Activated naive CD8-positive, alpha-beta T cell treated with anti-CD3 and anti-CD28 coated beads, Interleukin-2, amount 50 U/mL, for 24 hours (primary cell): ENCODE measurements at regions not wholly inside any gene's neighbourhood (a gene's known extent, or its start where the extent isn't known, plus 50 kb on each side); places are given as distances from the start of the nearest gene placed in this dataset.

Source experiments
- ATAC-seq: fragments of 150-1000 bp; cut with Tn5 transposase; one replicate; pipeline ENCODE4 v1.10.0; 2021
- DNase-seq: peaks from one replicate; pipeline ENCODE4 v3.0.0; 2021
- H3K27ac Mint-ChIP-seq: one replicate; pipeline ENCODE4 v1.8.0; 2021; ENCODE audit warnings: mild to moderate bottlenecking, mixed read lengths
- H3K27me3 Mint-ChIP-seq: one replicate; pipeline ENCODE4 v1.8.0; 2021; ENCODE audit warnings: mixed read lengths
- H3K36me3 Mint-ChIP-seq: one replicate; pipeline ENCODE4 v1.8.0; 2021; ENCODE audit warnings: low read depth, mixed read lengths
- H3K4me1 Mint-ChIP-seq: one replicate; pipeline ENCODE4 v1.8.0; 2021; ENCODE audit warnings: mixed read lengths
- H3K4me3 Mint-ChIP-seq: one replicate; pipeline ENCODE4 v1.8.0; 2021; ENCODE audit warnings: mild to moderate bottlenecking, moderate library complexity, mixed read lengths
- H3K9me3 Mint-ChIP-seq: one replicate; pipeline ENCODE4 v1.8.0; 2021; ENCODE audit warnings: mixed read lengths

- peak; percentile 51 for ATAC-seq
- H3K36me3 Mint-ChIP-seq = no peaks in the 10 kb centered on the region
- peak overlapping the region; percentile 77 for H3K27ac Mint-ChIP-seq
- H3K9me3 Mint-ChIP-seq = peaks cover 6% of the 10 kb centered on the region
- peaks cover 47% of the 10 kb centered on the region for H3K4me1 Mint-ChIP-seq
- no peaks in the 10 kb centered on the region for H3K27me3 Mint-ChIP-seq
- H3K4me3 Mint-ChIP-seq = no peak overlapping the region
- DNase-seq = no peak
Observed at GRCh38 chr1:193419295-193419694, 232.9 kb upstream of the B3GALT2 start.

DNA sequence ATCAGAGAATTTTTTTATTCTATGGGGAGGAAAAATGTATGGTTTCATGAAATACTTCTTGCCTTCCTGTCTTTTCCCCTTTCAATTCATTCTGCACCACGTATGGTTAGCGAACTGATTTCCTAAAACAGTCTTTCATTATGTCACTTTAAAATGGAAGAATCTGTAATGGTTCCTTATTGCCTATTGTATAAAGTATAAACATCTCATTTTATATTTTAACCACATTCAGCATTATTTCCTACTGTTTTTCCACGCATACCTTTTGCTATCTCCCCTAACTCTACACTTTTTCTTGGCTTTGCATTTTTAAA, 232.3 kb upstream of the B3GALT2 start:
- DNase-seq (no peak), ATAC-seq (no peak)
- no peaks in the 10 kb centered on the region for H3K36me3 Mint-ChIP-seq
- peaks cover 47% of the 10 kb centered on the region for H3K4me1 Mint-ChIP-seq
- H3K9me3 Mint-ChIP-seq = peaks cover 6% of the 10 kb centered on the region
- H3K27ac Mint-ChIP-seq = peak overlapping the region; percentile 77
- no peaks in the 10 kb centered on the region for H3K27me3 Mint-ChIP-seq
- H3K4me3 Mint-ChIP-seq = peak overlapping the region; percentile 70

DNA sequence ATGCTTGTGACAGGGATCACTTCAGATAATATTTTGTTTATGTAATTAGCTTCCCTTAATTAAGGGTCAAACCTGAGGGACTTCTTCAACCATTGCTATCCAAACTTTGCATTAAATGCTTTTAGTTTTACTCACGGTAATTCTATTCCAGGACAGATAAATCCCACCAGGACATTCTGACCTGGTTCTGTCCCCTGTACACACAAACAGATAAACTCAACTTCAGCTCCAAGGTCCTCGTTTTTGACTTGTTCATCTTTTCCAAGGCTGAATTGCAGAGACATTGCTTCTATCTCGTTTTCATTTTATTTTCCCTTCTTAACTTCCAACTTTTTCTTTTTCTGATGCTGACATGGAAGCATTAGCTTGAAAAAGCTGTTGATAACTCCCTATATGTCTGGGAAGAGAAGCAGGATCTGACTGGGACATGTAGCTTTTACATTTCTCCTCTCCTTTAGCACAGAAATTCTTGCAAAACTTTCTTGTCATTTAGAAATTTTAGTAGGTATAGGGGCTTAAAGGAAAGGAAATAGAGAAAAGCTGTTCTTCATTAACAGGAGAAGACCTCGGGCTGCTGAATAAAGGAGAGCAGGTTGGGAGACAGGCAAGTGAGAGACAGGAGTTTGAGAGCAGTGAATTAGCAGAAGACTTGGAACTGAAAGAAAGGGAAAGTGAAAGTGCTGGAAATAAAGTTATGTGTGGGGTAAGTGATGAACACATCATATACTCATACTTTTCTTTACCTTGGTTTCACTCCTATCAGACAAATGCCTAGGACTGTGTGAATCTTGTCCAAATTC, 231.7 kb upstream of the B3GALT2 start:
- H3K36me3 Mint-ChIP-seq = no peaks in the 10 kb centered on the region
- no peaks in the 10 kb centered on the region for H3K27me3 Mint-ChIP-seq
- H3K27ac Mint-ChIP-seq = peak overlapping the region; percentile 77
- peak overlapping the region; percentile 70 for H3K4me3 Mint-ChIP-seq
- H3K9me3 Mint-ChIP-seq = peaks cover 10% of the 10 kb centered on the region
- H3K4me1 Mint-ChIP-seq = peaks cover 51% of the 10 kb centered on the region
- ATAC-seq = peak; percentile 90
- DNase-seq = no peak

DNA sequence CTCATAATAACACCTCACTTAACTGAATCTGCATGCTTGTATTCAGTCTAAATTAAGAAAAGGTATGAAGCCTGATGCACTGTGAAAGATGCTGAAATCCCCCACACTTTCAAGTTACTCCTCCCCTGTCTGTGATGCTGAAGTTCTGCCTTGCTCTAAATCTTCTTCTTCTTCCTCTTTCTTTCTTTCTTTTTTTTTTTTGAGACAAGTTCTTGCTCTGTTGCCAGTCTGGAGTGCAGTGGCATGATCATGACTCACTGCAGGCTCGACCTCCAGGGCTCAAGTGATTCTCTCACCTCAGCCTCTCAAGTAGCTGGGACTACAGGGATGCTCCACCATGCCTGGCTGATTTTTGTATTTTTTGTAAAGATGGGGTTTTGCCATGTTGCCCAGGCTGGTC, 231.0 kb upstream of the B3GALT2 start:
- Mint-ChIP-seq H3K36me3 (no peaks in the 10 kb centered on the region), H3K27me3 (no peaks in the 10 kb centered on the region), H3K4me1 (peaks cover 58% of the 10 kb centered on the region), H3K27ac (peak overlapping the region; percentile 77), H3K9me3 (peaks cover 10% of the 10 kb centered on the region), H3K4me3 (peak overlapping the region; percentile 0)
- DNase-seq (peak; percentile 12), ATAC-seq (no peak)

- no peaks in the 10 kb centered on the region for H3K36me3 Mint-ChIP-seq
- H3K4me3 Mint-ChIP-seq = no peak overlapping the region
- ATAC-seq = no peak
- peaks cover 10% of the 10 kb centered on the region for H3K9me3 Mint-ChIP-seq
- no peak for DNase-seq
- no peaks in the 10 kb centered on the region for H3K27me3 Mint-ChIP-seq
- peaks cover 68% of the 10 kb centered on the region for H3K4me1 Mint-ChIP-seq
- peak overlapping the region; percentile 24 for H3K27ac Mint-ChIP-seq
Observed at GRCh38 chr1:193416226-193417024, 230.0 kb upstream of the B3GALT2 start.

- peaks cover 72% of the 10 kb centered on the region for H3K4me1 Mint-ChIP-seq
- no peak overlapping the region for H3K4me3 Mint-ChIP-seq
- no peaks in the 10 kb centered on the region for H3K27me3 Mint-ChIP-seq
- DNase-seq (no peak), ATAC-seq (no peak)
- H3K36me3 Mint-ChIP-seq = no peaks in the 10 kb centered on the region
- no peak overlapping the region for H3K27ac Mint-ChIP-seq
- peaks cover 10% of the 10 kb centered on the region for H3K9me3 Mint-ChIP-seq
Observed at GRCh38 chr1:193415256-193415655, 228.8 kb upstream of the B3GALT2 start.

GRCh38 chr1:193413376-193413775, 227.0 kb upstream of the B3GALT2 start:
- H3K27me3 Mint-ChIP-seq = no peaks in the 10 kb centered on the region
- no peaks in the 10 kb centered on the region for H3K36me3 Mint-ChIP-seq
- peaks cover 66% of the 10 kb centered on the region for H3K4me1 Mint-ChIP-seq
- H3K27ac Mint-ChIP-seq = no peak overlapping the region
- ATAC-seq (no peak), DNase-seq (no peak)
- H3K9me3 Mint-ChIP-seq = peaks cover 10% of the 10 kb centered on the region
- no peak overlapping the region for H3K4me3 Mint-ChIP-seq

GRCh38 chr1:193412748-193413147, 226.3 kb upstream of the B3GALT2 start:
- Mint-ChIP-seq H3K36me3 (no peaks in the 10 kb centered on the region), H3K9me3 (peaks cover 10% of the 10 kb centered on the region), H3K4me1 (peaks cover 59% of the 10 kb centered on the region), H3K27ac (peak overlapping the region; percentile 87), H3K27me3 (no peaks in the 10 kb centered on the region), H3K4me3 (no peak overlapping the region)
- ATAC-seq = no peak
- no peak for DNase-seq

DNA sequence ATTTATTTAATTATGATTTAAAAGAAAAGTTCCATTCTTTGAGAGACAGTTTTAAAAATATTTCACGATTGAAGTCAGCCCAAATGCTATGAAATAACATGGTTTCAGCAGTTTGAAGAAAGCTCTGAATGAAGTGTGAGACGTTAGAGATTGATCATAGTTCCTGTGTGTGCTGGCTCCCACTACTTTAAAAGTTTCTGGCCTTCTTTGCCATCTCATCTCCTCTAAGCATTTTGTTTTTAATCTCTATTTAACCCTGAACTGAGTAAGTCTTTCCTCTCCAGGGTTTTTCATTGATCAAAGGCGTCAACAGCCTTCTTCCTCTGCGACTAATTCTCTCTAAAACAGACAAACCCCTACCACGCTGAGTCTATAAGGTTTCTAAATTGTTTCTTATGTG, 225.3 kb upstream of the B3GALT2 start:
- H3K4me3 Mint-ChIP-seq = peak overlapping the region; percentile 40
- ATAC-seq (peak; percentile 81), DNase-seq (no peak)
- H3K27ac Mint-ChIP-seq = peak overlapping the region; percentile 87
- H3K4me1 Mint-ChIP-seq = peaks cover 58% of the 10 kb centered on the region
- H3K36me3 Mint-ChIP-seq = no peaks in the 10 kb centered on the region
- H3K9me3 Mint-ChIP-seq = peaks cover 10% of the 10 kb centered on the region
- no peaks in the 10 kb centered on the region for H3K27me3 Mint-ChIP-seq

DNA sequence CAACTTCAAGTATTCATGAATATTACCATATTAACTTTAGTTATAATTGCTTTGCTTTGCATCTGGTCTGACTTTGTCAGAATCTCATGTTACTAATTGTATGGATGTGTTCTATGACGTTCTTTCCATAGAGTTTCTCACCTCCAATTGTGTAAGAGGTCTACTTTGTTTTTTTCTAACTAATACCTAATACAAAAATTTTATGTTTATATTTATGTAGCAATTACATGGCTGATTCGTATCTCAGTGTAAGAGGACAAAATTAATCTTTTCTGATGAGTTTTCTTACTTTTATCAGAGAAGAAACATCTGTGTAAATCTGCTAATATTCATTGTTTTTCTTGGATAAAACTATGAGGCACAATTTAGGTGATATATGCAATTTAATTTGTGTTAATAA, 224.8 kb upstream of the B3GALT2 start:
- Mint-ChIP-seq H3K27ac (peak overlapping the region; percentile 87), H3K4me1 (peaks cover 54% of the 10 kb centered on the region), H3K9me3 (peaks cover 10% of the 10 kb centered on the region), H3K27me3 (no peaks in the 10 kb centered on the region), H3K36me3 (no peaks in the 10 kb centered on the region), H3K4me3 (peak overlapping the region; percentile 40)
- no peak for ATAC-seq
- no peak for DNase-seq

GRCh38 chr1:193408782-193409293, 222.4 kb upstream of the B3GALT2 start:
- peaks cover 44% of the 10 kb centered on the region for H3K4me1 Mint-ChIP-seq
- peaks cover 3% of the 10 kb centered on the region for H3K9me3 Mint-ChIP-seq
- no peaks in the 10 kb centered on the region for H3K27me3 Mint-ChIP-seq
- ATAC-seq (no peak), DNase-seq (no peak)
- peak overlapping the region; percentile 47 for H3K27ac Mint-ChIP-seq
- no peaks in the 10 kb centered on the region for H3K36me3 Mint-ChIP-seq
- H3K4me3 Mint-ChIP-seq = no peak overlapping the region

DNA sequence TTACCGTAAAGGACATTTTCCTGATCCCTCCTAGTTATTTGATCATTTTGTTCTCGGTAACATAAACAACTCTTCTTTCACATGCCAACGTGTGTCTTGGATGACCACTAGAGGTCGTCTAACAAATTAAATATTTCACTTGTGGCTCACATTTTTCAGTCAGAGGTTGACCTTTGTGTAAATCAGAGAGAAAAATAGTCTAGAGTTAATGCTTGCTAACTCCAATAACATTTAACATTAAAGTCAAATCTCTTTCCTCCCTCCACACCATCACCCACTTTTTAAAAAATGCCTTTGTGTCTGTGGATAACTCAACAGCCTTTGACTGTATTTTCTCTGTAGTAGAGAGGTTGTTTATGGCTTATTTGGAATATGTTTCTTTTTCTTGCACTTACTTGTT, 220.5 kb upstream of the B3GALT2 start:
- H3K9me3 Mint-ChIP-seq = no peaks in the 10 kb centered on the region
- no peaks in the 10 kb centered on the region for H3K27me3 Mint-ChIP-seq
- no peak for ATAC-seq
- H3K36me3 Mint-ChIP-seq = no peaks in the 10 kb centered on the region
- no peak for DNase-seq
- peak overlapping the region; percentile 48 for H3K27ac Mint-ChIP-seq
- no peak overlapping the region for H3K4me3 Mint-ChIP-seq
- peaks cover 28% of the 10 kb centered on the region for H3K4me1 Mint-ChIP-seq

DNA sequence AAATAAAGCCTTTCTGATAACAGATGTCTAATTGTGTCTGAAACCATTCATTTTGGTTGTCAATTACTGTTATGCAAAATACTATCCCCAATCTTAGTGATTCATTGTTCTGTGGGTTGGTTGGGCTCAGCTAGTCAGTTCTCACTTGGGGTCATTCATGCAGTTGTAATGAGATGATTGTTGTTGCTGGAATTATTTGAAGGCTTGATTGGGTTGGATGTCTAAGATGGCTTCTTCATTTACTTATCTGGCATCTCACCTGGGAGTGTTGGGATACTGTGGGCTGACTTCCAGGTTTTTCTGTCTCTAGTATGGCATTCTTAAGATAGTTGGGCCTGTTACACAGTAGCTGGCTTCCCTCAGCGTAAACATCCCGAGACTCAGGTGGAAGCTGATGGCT, 217.8 kb upstream of the B3GALT2 start:
- DNase-seq (no peak), ATAC-seq (peak; percentile 49)
- Mint-ChIP-seq H3K4me1 (peaks cover 15% of the 10 kb centered on the region), H3K36me3 (no peaks in the 10 kb centered on the region), H3K27me3 (no peaks in the 10 kb centered on the region), H3K27ac (no peak overlapping the region), H3K9me3 (no peaks in the 10 kb centered on the region), H3K4me3 (no peak overlapping the region)

DNA sequence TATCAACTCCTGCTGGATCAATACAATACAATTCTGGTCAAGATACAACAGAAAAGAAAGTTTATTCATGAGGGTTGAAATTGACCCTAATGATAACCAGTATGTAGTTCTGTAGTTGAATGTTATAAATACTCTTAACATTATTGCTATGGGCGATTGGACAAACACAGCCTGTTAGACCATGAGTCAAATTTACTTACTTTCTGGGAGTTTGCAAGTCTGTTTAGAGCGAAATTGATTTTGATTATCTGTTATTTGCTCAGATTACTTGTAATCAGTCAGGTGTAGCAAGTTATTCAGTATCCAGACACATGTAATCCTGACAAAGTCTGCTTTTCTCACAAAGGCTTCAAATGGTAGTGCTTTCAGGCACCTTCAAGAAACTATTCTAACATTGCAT, 216.6 kb upstream of the B3GALT2 start:
- H3K36me3 Mint-ChIP-seq = no peaks in the 10 kb centered on the region
- no peaks in the 10 kb centered on the region for H3K9me3 Mint-ChIP-seq
- peaks cover 9% of the 10 kb centered on the region for H3K4me1 Mint-ChIP-seq
- ATAC-seq = no peak
- DNase-seq = no peak
- H3K27ac Mint-ChIP-seq = no peak overlapping the region
- H3K4me3 Mint-ChIP-seq = no peak overlapping the region
- H3K27me3 Mint-ChIP-seq = no peaks in the 10 kb centered on the region

DNA sequence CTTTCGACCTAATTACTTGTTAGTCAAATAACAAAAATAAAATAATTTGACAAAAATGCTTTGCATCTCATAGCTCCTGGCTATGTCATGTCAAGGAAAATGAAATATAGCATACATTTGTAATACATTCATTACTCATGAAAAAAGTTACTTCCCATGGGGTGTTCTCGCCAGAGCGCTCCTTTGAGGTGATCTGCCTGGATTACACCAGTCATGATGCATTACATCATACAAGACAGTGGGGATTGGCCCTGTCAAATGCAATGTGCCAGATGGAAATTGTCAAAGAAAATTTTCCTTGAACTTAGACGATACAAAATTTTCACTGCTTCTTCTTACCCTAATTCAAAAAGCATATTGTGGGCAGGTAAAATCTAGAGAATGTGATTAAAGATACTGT, 215.6 kb upstream of the B3GALT2 start:
- Mint-ChIP-seq H3K36me3 (no peaks in the 10 kb centered on the region), H3K4me1 (peaks cover 4% of the 10 kb centered on the region), H3K9me3 (no peaks in the 10 kb centered on the region), H3K27me3 (no peaks in the 10 kb centered on the region), H3K27ac (no peak overlapping the region), H3K4me3 (no peak overlapping the region)
- no peak for ATAC-seq
- DNase-seq = no peak
